Aorta (tissue), 5 donors: ENCODE measurements at regions not wholly inside any gene's neighbourhood (a gene's known extent, or its start where the extent isn't known, plus 50 kb on each side); places are given as distances from the start of the nearest gene placed in this dataset.
A peak's percentile ranks its signal among the peaks of the same experiment; 100 is the strongest.

Source experiments
- ATAC-seq: fragments of 200-7000 bp; cut with Tn5 transposase; one replicate; pipeline ENCODE4 v1.9.1; 2022; ENCODE audit warnings: moderate library complexity; ENCODE audit not compliant: low FRiP score
- DNase-seq, 2 donors: peaks; one replicate each; pipeline ENCODE4 v3.0.0-alpha.2; 2020
- H3K27ac ChIP-seq, 2 donors: one replicate each; pipeline ENCODE4 v1.5.1; 2013; ENCODE audit warnings: low read length in 2 of 2, mild to moderate bottlenecking in 2 of 2, moderate library complexity in 2 of 2, control low read depth in 1 of 2, inconsistent platforms in 1 of 2, low read depth in 1 of 2
- H3K27me3 ChIP-seq, 2 donors: one replicate each; pipeline ENCODE4 v1.6.1; 2013; ENCODE audit warnings: control low read depth in 1 of 2, low read length in 1 of 2, mild to moderate bottlenecking in 1 of 2, moderate library complexity in 1 of 2; ENCODE audit not compliant: insufficient read depth in 2 of 2, control insufficient read depth in 1 of 2
- H3K36me3 ChIP-seq, 2 donors: one replicate each; pipeline ENCODE4 v1.6.1; 2013; ENCODE audit warnings: control low read depth in 1 of 2, low read length in 1 of 2, mild to moderate bottlenecking in 1 of 2; ENCODE audit not compliant: insufficient read depth in 2 of 2, control insufficient read depth in 1 of 2
- H3K4me1 ChIP-seq, 2 donors: one replicate each; pipeline ENCODE4 v1.6.1; 2013; ENCODE audit warnings: low read length in 2 of 2, control low read depth in 1 of 2, mild to moderate bottlenecking in 1 of 2, moderate library complexity in 1 of 2; ENCODE audit not compliant: insufficient read depth in 2 of 2, control insufficient read depth in 1 of 2
- H3K4me3 ChIP-seq, 2 donors: one replicate each; pipeline ENCODE4 v1.5.1; 2013; ENCODE audit warnings: low read length in 2 of 2, control low read depth in 1 of 2, mild to moderate bottlenecking in 1 of 2
- H3K9me3 ChIP-seq: one replicate; pipeline ENCODE4 v1.6.1; 2013; ENCODE audit warnings: mild to moderate bottlenecking, low read length; ENCODE audit not compliant: control insufficient read depth
- WGBS, 2 donors: extraction: QIAGEN DNeasy Blood & Tissue Kit; methylation state at CpG; one replicate each; pipeline ENCODE4 v1.1.7; 2013; 5-methylcytosine and 5-hydroxymethylcytosine counted together
- intact Hi-C, 2 donors: fragments of 100-400 bp; cut with DNase I; formaldehyde crosslinking; loops; one replicate each; pipeline versions ENCODE4 v1.14.2 to v1.15.0; 2022
- donor health status: healthy with polysubstance abuse.
- donor health status: Bipolar disorder and iron deficiency.
- donor health status: DM: no; HTN: no; CAD: no.
- donor health status: DM: no; HTN: no; CAD: no.
- donor health status: DM: yes; HTN: yes; CAD: no.

GRCh38 chr10:30560326-30560725 lies 69.2 kb downstream of the LYZL2 start:
- WGBS, 2 donors: 94% methylated on average over 2 of the region's 2 CpGs
- Histone ChIP-seq H3K27ac (no peak overlapping the region), H3K9me3 (no peaks in the 10 kb centered on the region), H3K4me1 (no peaks in the 10 kb centered on the region), H3K36me3 (no peaks in the 10 kb centered on the region), H3K4me3 (no peak overlapping the region), H3K27me3 (no peaks in the 10 kb centered on the region)
- ATAC-seq (no peak), DNase-seq (no peak)
- intact Hi-C loops: no loop called here

DNA sequence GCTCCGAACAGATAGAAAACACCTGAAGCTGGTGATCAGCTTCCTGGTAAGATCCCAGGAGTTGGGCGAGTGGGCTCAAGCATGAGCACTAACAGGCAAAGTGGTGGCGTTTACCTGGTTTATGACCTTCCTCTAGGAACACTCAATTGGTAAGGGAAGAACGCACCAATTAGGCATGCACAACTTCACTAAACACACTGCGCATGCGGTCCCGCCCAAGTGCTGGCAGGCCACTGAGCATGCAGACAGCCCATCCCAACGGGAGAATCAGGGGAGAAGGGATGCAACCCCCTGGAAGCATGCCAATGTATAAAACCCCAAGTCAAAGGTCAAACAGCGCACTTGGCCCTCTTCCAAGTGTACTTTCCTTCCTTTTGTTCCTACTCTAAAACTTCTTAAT lies 70.4 kb downstream of the LYZL2 start:
- H3K4me1 ChIP-seq: no peaks in the 10 kb centered on the region
- H3K9me3 ChIP-seq: no peaks in the 10 kb centered on the region
- no peak overlapping the region for H3K4me3 ChIP-seq
- H3K36me3 ChIP-seq: no peaks in the 10 kb centered on the region
- 82 to 93% methylated on average over 9 of the region's 9 CpGs for WGBS, 2 donors
- intact Hi-C loops: no loop called here
- no peaks in the 10 kb centered on the region for H3K27me3 ChIP-seq
- no peak for ATAC-seq
- H3K27ac ChIP-seq: no peak overlapping the region
- no peak for DNase-seq

DNA sequence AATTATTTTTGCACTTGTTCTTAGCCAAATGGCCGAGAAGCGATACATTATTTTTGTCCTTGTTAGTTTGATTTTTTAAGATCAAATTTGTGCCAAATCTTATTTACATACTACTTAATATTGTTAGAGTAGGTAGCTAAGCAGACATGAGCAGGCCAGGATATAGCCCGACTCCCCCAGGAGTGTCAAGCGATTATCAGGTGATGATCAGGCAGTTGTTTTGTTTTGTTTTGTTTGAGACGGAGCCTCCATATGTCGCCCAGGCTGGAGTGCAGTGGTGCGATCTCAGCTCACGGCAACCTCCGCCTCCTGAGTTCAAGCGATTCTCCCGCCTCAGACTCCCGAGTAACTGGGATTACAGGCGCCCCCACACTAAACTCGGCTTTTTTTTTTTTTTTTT lies 71.1 kb downstream of the LYZL2 start:
- Histone ChIP-seq H3K27me3 (no peaks in the 10 kb centered on the region), H3K9me3 (no peaks in the 10 kb centered on the region), H3K4me1 (no peaks in the 10 kb centered on the region), H3K4me3 (no peak overlapping the region), H3K36me3 (no peaks in the 10 kb centered on the region), H3K27ac (no peak overlapping the region)
- DNase-seq (no peak), ATAC-seq (no peak)
- 85 to 88% methylated on average over 13 to 14 of the region's 14 CpGs for WGBS, 2 donors
- intact Hi-C loops: no loop called here

DNA sequence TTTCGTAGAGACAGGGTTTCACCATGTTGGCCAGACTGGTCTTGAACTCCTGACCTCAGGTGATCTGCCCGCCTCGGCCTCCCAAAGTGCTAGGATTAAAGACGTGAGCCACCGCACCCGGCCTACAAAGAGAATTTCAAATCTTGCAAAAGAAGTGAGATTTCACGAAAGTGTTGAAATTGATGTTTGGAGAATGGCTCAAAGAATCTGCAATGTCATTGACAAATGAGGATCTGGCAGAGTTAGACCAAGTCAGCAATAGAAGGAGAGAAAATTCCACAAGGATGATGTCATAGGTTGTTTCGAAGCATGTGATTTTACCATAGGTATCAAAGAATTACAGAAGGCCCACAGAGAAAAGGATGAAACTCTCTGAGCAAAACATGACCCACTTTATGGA lies 71.7 kb downstream of the LYZL2 start:
- Histone ChIP-seq H3K9me3 (no peaks in the 10 kb centered on the region), H3K36me3 (no peaks in the 10 kb centered on the region), H3K27me3 (no peaks in the 10 kb centered on the region), H3K27ac (no peak overlapping the region), H3K4me3 (no peak overlapping the region), H3K4me1 (no peaks in the 10 kb centered on the region)
- ATAC-seq (no peak), DNase-seq (no peak)
- 41 to 46% methylated on average over 8 of the region's 8 CpGs for WGBS, 2 donors
- intact Hi-C loops: no loop called here

DNA sequence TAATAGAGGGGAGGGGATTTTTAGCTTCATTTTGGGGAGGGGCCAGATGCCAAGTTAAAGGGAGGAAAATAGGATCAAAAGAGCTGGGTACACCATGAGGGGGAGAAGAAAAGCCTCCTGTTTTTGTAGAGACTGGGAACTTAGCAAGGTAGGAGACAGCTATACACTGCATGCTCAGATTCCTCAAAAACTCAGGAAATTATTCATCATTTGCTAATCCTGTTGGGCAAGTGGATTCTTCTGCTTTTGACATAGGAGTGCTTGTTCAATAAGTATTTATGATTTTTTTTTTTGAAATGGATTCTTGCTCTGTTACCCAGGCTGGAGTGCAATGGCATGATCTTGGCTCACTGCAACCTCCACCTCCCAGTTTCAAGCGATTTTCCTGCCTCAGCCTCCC lies 73.4 kb downstream of the LYZL2 start:
- ATAC-seq: no peak
- no peaks in the 10 kb centered on the region for H3K9me3 ChIP-seq
- H3K27me3 ChIP-seq: no peaks in the 10 kb centered on the region
- DNase-seq: no peak
- H3K27ac ChIP-seq: no peak overlapping the region
- intact Hi-C loops: no loop called here
- no peak overlapping the region for H3K4me3 ChIP-seq
- WGBS, 2 donors: 95 to 100% methylated on average over 1 of the region's 1 CpG
- H3K4me1 ChIP-seq: no peaks in the 10 kb centered on the region
- no peaks in the 10 kb centered on the region for H3K36me3 ChIP-seq

DNA sequence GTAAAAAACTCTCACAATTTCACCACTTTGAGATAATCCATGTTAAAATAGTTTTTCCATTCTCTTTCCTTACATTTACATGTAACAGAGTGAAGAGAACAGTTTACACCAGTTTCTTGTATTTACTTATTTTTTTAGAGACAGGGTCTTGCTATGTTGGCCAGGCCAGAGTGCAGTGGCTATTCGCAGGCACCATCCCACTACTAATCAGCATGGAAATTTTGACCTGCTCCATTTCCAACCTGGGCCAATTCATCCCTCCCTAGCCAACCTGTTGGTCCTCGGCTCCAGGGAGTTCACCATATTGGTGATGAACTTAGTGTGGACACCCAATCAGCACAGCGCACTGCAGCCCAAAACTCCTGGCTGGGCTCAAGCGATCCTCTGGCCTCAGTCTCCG lies 74.1 kb downstream of the LYZL2 start:
- Histone ChIP-seq H3K4me1 (no peaks in the 10 kb centered on the region), H3K27ac (no peak overlapping the region)

GRCh38 chr10:30554440-30554825 lies 75.1 kb downstream of the LYZL2 start:
- DNase-seq (no peak), ATAC-seq (no peak)
- 55 to 71% methylated on average over 5 of the region's 5 CpGs for WGBS, 2 donors
- Histone ChIP-seq H3K4me3 (no peak overlapping the region), H3K36me3 (no peaks in the 10 kb centered on the region), H3K4me1 (no peaks in the 10 kb centered on the region), H3K9me3 (no peaks in the 10 kb centered on the region), H3K27ac (no peak overlapping the region), H3K27me3 (no peaks in the 10 kb centered on the region)
- intact Hi-C loops: no loop called here

More for the DNA sequence above, 74.1 kb downstream of the LYZL2 start:
- H3K27me3 ChIP-seq: no peaks in the 10 kb centered on the region
- ATAC-seq: no peak
- no peak overlapping the region for H3K4me3 ChIP-seq
- H3K9me3 ChIP-seq: no peaks in the 10 kb centered on the region
- no peak for DNase-seq
- 95 to 97% methylated on average over 5 of the region's 5 CpGs for WGBS, 2 donors
- H3K36me3 ChIP-seq: no peaks in the 10 kb centered on the region
- intact Hi-C loops: no loop called here

DNA sequence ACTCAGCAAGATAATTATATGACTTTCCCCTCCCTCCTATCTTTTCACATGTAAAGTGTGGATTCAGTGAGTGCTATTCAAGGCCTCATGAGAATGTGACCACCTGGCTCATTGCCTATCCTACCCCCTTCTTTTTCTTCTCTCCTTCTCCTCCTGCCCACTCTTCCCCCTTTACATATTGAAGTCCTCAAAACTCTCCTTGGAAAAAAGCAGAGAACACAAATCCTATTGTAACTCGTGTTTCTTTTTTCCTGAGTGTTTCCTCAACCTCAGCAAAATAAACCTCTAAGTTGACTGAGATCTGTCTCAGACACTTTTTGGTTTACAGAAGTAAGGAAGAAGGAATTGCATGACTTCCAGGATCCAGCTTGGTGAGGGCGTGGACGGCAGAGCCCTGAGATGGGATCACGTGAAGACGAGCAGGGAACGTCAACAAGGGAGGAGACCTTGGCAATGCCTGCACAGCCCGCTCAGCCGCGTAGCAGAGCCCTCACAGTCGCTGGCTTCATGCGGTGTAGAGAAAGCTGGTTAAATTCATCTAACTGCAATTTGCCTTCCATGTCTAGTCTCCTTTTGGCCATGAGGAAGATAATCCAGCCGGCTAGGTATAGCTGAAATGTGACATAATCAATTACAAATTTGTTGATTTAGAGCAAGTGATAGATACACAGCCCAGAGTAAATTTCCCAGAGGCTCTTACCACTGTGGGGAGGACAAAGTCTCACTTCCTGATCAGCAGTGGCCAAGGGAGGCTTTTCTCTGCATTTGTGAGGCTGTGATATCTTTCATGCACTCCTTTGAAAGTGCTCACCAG lies 75.7 kb downstream of the LYZL2 start:
- Histone ChIP-seq H3K27me3 (no peaks in the 10 kb centered on the region), H3K36me3 (no peaks in the 10 kb centered on the region), H3K4me1 (no peaks in the 10 kb centered on the region), H3K4me3 (no peak overlapping the region), H3K27ac (no peak overlapping the region), H3K9me3 (no peaks in the 10 kb centered on the region)
- WGBS, 2 donors: 32% methylated on average over 12 of the region's 12 CpGs
- DNase-seq (peak; percentile 82 to 89), ATAC-seq (peak; percentile 84)
- intact Hi-C loops: no loop called here

DNA sequence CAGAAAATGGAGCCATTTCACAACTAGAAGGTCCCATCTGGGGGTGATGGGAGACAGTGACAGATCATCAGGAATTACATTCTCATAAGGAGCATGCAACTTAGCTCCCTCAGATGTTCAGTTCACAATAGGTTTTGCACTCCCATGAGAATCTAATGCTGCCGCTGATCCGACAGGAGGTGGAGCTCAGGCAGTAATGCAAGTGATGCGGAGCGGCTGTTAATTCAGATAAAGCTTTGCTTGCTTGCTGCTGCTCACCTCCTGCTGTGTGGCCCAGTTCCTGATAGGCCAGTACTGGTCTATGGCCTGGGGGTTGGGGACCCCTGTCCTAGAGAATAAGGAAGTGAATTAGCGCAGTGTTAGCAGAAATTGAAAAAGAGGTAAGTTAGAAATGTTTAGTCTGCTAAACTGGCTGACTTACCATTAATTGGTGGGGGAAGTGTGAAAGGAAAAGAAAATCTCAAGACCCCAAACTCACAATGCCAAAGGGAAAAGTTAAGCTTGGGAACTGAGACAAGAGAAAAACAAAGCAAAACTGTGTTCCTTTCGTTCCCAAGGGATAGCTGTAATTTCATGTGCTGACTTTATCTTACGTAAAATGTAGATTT lies 76.4 kb downstream of the LYZL2 start:
- H3K9me3 ChIP-seq: no peaks in the 10 kb centered on the region
- ATAC-seq (no peak), DNase-seq (no peak)
- intact Hi-C loops: no loop called here
- H3K4me3 ChIP-seq: no peak overlapping the region
- H3K36me3 ChIP-seq: no peaks in the 10 kb centered on the region
- 76 to 79% methylated on average over 7 of the region's 7 CpGs for WGBS, 2 donors
- H3K27me3 ChIP-seq: no peaks in the 10 kb centered on the region
- no peaks in the 10 kb centered on the region for H3K4me1 ChIP-seq
- no peak overlapping the region for H3K27ac ChIP-seq
